ENCODE measurements at regions not wholly inside any gene's neighbourhood (a gene's known extent, or its start where the extent isn't known, plus 50 kb on each side); places are given as distances from the start of the nearest gene placed in this dataset.

DNA sequence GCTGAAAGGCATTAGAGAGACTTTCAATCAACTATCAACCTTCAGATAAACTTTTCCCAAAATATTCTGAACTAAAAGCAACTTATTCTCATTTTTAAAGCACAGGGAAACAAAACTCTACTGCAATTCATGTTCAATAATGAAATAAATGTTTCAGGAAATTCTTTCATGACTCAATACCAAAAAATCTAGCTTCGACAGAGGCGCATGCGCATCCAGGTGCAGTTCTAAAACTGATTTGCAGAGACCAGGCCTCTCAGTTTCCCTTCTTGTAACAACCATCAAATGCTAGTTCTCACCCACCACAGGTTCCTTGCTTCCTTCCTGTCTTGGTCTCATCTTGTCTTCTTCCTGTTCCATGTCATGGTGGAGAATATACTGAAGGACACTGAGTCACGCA, 55.3 kb upstream of the NRBF2 start:
- Histone ChIP-seq H3K27me3 (ENCODE audit: insufficient read depth, low read length) (no peaks in the 10 kb centered on the region), H3K4me3 (ENCODE audit: low read length) (no peak overlapping the region), H3K36me3 (ENCODE audit: insufficient read depth, low read depth, low read length) (no peaks in the 10 kb centered on the region), H3K4me1 (ENCODE audit: insufficient read depth, low read length) (no peaks in the 10 kb centered on the region), H3K9ac (ENCODE audit: low read depth, low read length) (no peak overlapping the region), H3K27ac (ENCODE audit: low read length) (no peak overlapping the region), H3K9me3 (ENCODE audit: insufficient read depth, low read depth, low read length) (no peaks in the 10 kb centered on the region)

DNA sequence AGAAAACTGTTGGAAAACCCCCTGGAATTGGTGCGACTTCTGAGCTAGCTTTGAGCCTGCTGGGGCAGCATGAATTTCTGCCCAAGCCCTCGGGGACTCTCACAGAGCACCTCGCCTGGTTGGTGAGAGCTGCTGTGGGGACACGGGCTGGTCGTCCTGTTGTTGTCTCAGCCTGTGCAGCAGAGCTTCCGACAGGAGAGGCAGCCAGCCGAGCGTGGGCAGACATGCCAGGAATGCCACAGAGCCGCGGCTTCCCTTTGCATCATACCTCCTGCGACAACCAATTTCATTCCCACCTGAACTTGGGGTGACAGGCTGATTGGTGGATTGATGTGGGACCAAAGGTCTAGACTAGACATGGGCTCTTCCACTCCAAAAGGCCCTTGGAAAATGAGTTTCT, 60.2 kb upstream of the NRBF2 start:
- no peak overlapping the region for H3K4me3 ChIP-seq (ENCODE audit: low read length)

GRCh38 chr10:63071145-63071544, 62.0 kb upstream of the NRBF2 start:
- Histone ChIP-seq H3K27me3 (ENCODE audit: insufficient read depth, low read length) (no peaks in the 10 kb centered on the region), H3K27ac (ENCODE audit: low read length) (no peak overlapping the region), H3K9me3 (ENCODE audit: insufficient read depth, low read depth, low read length) (no peaks in the 10 kb centered on the region), H3K9ac (ENCODE audit: low read depth, low read length) (no peak overlapping the region), H3K4me3 (ENCODE audit: low read length) (no peak overlapping the region), H3K36me3 (ENCODE audit: insufficient read depth, low read depth, low read length) (no peaks in the 10 kb centered on the region), H3K4me1 (ENCODE audit: insufficient read depth, low read length) (no peaks in the 10 kb centered on the region)

More for the DNA sequence above, 60.2 kb upstream of the NRBF2 start:
- H3K9me3 ChIP-seq (ENCODE audit: insufficient read depth, low read depth, low read length) = no peaks in the 10 kb centered on the region
- H3K4me1 ChIP-seq (ENCODE audit: insufficient read depth, low read length) = no peaks in the 10 kb centered on the region
- H3K27ac ChIP-seq (ENCODE audit: low read length) = no peak overlapping the region
- no peak overlapping the region for H3K9ac ChIP-seq (ENCODE audit: low read depth, low read length)
- no peaks in the 10 kb centered on the region for H3K36me3 ChIP-seq (ENCODE audit: insufficient read depth, low read depth, low read length)
- H3K27me3 ChIP-seq (ENCODE audit: insufficient read depth, low read length) = no peaks in the 10 kb centered on the region

GRCh38 chr10:63069318-63069717, 63.8 kb upstream of the NRBF2 start:
- no peak overlapping the region for H3K9ac ChIP-seq (ENCODE audit: low read depth, low read length)
- no peak overlapping the region for H3K27ac ChIP-seq (ENCODE audit: low read length)
- peaks cover 3% of the 10 kb centered on the region; the same call in 1 of the 2 replicates for H3K4me1 ChIP-seq (ENCODE audit: insufficient read depth, low read length)
- no peaks in the 10 kb centered on the region for H3K27me3 ChIP-seq (ENCODE audit: insufficient read depth, low read length)
- no peaks in the 10 kb centered on the region for H3K9me3 ChIP-seq (ENCODE audit: insufficient read depth, low read depth, low read length)
- H3K4me3 ChIP-seq (ENCODE audit: low read length) = no peak overlapping the region
- H3K36me3 ChIP-seq (ENCODE audit: insufficient read depth, low read depth, low read length) = no peaks in the 10 kb centered on the region

DNA sequence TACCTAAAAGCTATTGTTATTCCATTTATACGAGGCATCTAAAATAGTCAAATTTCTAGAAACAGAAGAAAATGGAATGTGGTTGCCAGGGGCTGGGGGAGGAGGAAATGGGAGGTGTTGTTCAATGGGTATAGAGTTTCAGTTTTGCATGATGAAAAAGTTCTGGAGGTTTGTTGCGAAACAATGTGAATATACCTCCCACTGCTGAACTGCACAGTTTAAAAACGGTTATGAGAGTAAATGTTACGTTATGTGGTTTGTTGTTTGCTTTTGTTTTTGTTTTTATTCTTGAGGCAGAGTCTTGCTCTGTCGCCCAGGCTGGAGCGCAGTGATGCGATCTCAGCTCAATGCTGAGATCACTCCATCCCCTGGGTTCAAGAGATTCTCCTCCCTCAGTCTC, 64.9 kb upstream of the NRBF2 start:
- Histone ChIP-seq H3K36me3 (ENCODE audit: insufficient read depth, low read depth, low read length) (no peaks in the 10 kb centered on the region), H3K9me3 (ENCODE audit: insufficient read depth, low read depth, low read length) (no peaks in the 10 kb centered on the region), H3K4me1 (ENCODE audit: insufficient read depth, low read length) (peaks cover 3% of the 10 kb centered on the region; the same call in 1 of the 2 replicates), H3K27ac (ENCODE audit: low read length) (no peak overlapping the region), H3K27me3 (ENCODE audit: insufficient read depth, low read length) (no peaks in the 10 kb centered on the region), H3K4me3 (ENCODE audit: low read length) (no peak overlapping the region), H3K9ac (ENCODE audit: low read depth, low read length) (no peak overlapping the region)

GRCh38 chr10:63066606-63067005, 66.5 kb upstream of the NRBF2 start:
- Histone ChIP-seq H3K9me3 (ENCODE audit: insufficient read depth, low read depth, low read length) (no peaks in the 10 kb centered on the region), H3K36me3 (ENCODE audit: insufficient read depth, low read depth, low read length) (no peaks in the 10 kb centered on the region), H3K27ac (ENCODE audit: low read length) (no peak overlapping the region), H3K4me1 (ENCODE audit: insufficient read depth, low read length) (peaks cover 3% of the 10 kb centered on the region; the same call in 1 of the 2 replicates), H3K9ac (ENCODE audit: low read depth, low read length) (no peak overlapping the region), H3K4me3 (ENCODE audit: low read length) (no peak overlapping the region), H3K27me3 (ENCODE audit: insufficient read depth, low read length) (no peaks in the 10 kb centered on the region)

GRCh38 chr10:63064706-63065105, 68.4 kb upstream of the NRBF2 start:
- Histone ChIP-seq H3K4me3 (ENCODE audit: low read length) (no peak overlapping the region), H3K4me1 (ENCODE audit: insufficient read depth, low read length) (peaks cover 3% of the 10 kb centered on the region; the same call in 1 of the 2 replicates), H3K27me3 (ENCODE audit: insufficient read depth, low read length) (no peaks in the 10 kb centered on the region), H3K27ac (ENCODE audit: low read length) (no peak overlapping the region), H3K36me3 (ENCODE audit: insufficient read depth, low read depth, low read length) (no peaks in the 10 kb centered on the region), H3K9ac (ENCODE audit: low read depth, low read length) (no peak overlapping the region), H3K9me3 (ENCODE audit: insufficient read depth, low read depth, low read length) (no peaks in the 10 kb centered on the region)

DNA sequence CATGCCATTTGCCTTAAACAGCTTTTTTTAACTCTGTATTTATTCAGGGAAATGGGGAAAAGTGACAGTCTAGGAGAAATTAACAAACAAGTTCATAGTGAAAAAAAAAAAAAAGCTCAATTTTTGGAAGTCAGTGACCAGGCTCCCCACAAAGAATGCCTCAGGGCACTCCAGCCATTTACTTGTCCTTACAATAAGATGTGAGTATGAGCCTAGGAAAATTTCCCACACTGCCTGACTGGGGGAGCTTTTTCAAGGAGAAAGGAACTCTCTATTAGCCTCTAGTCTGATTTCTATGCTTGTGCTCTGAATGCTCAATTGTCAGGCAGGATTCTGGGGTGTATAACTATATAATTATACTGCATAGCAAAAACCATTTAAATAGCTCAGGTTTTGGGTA, 74.9 kb upstream of the NRBF2 start:
- no peaks in the 10 kb centered on the region for H3K27me3 ChIP-seq (ENCODE audit: insufficient read depth, low read length)
- no peaks in the 10 kb centered on the region for H3K9me3 ChIP-seq (ENCODE audit: insufficient read depth, low read depth, low read length)
- no peak overlapping the region for H3K9ac ChIP-seq (ENCODE audit: low read depth, low read length)
- no peaks in the 10 kb centered on the region for H3K36me3 ChIP-seq (ENCODE audit: insufficient read depth, low read depth, low read length)
- H3K27ac ChIP-seq (ENCODE audit: low read length) = no peak overlapping the region
- H3K4me1 ChIP-seq (ENCODE audit: insufficient read depth, low read length) = peaks cover 9% of the 10 kb centered on the region
- H3K4me3 ChIP-seq (ENCODE audit: low read length) = no peak overlapping the region

DNA sequence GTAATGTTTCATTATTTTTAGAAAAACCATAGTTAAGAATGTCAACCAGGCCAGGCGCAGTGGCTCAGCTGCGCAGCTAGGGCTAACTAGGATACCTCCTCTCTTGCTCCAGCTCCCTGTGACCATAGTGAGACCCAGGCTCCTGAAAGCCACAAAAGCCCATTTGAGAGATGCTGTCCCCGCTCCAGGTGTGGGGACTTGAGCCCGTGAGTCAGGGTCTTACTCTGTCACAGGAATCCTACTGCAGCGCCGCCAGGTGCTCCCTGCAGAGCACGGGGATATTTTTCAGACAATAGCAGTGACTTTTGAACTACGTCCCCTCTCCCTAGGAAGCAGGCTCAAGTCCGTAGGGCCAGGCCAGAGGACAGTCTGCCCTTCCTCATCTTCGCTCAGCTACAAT, 75.6 kb upstream of the NRBF2 start:
- peaks cover 9% of the 10 kb centered on the region for H3K4me1 ChIP-seq (ENCODE audit: insufficient read depth, low read length)
- H3K27me3 ChIP-seq (ENCODE audit: insufficient read depth, low read length) = no peaks in the 10 kb centered on the region
- no peak overlapping the region for H3K9ac ChIP-seq (ENCODE audit: low read depth, low read length)
- H3K36me3 ChIP-seq (ENCODE audit: insufficient read depth, low read depth, low read length) = no peaks in the 10 kb centered on the region
- no peak overlapping the region for H3K27ac ChIP-seq (ENCODE audit: low read length)
- H3K9me3 ChIP-seq (ENCODE audit: insufficient read depth, low read depth, low read length) = no peaks in the 10 kb centered on the region
- H3K4me3 ChIP-seq (ENCODE audit: low read length) = no peak overlapping the region

DNA sequence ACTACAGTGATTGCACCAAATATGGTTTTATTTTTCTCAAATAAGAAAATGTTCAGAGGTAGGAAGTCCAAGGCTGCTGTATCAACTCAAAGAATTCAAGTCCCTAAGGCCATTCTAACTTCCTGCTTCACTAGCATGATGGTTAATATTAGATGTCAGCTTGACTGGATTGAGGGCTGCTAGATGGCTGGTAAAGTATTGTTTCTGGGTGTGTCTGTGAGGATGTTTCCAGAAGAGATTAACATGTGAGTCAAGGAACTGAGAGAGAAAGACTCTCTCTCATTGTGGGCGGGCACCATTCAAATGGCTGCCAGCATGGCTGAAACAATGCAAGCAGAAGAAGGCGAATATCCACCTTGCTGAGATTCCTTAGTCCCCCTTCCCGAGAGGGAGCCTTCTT, 77.4 kb upstream of the NRBF2 start:
- Histone ChIP-seq H3K36me3 (ENCODE audit: insufficient read depth, low read depth, low read length) (no peaks in the 10 kb centered on the region), H3K4me3 (ENCODE audit: low read length) (no peak overlapping the region), H3K9me3 (ENCODE audit: insufficient read depth, low read depth, low read length) (no peaks in the 10 kb centered on the region), H3K27me3 (ENCODE audit: insufficient read depth, low read length) (no peaks in the 10 kb centered on the region), H3K9ac (ENCODE audit: low read depth, low read length) (no peak overlapping the region), H3K4me1 (ENCODE audit: insufficient read depth, low read length) (peaks cover 9% of the 10 kb centered on the region), H3K27ac (ENCODE audit: low read length) (no peak overlapping the region)

DNA sequence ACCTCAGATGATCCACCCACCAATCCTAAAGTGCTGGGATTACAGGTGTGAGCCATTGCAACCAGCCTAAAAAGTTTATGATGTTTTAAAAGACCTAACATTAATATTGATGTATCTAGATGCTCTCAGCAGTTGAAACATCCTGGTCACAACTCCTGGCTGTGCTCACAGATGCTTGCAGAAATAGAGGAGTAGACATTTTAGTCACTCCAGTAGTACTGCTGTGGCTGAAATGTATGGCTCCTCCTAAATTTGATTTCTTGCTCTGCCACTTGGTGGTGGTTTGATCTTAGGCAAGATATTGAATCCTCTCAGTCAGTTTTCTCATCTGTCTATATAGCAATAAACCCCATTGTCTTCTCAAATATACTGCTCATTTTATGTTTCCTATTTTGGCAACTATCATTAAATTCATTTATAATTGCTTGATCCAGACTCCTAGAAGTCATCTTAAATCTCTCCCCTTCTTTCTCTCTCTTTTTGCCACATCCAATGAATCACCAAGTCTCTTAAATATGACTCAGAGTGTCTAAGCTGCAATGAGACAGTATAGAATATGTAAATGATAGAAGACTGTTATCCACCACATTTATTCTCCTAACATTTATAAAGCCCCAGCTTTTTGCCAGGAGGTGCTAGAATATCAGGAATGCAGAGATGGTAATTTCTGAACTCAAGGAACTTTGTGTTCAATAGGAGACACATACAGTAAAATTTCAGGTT, 78.1 kb upstream of the NRBF2 start:
- no peak overlapping the region for H3K4me3 ChIP-seq (ENCODE audit: low read length)
- no peak overlapping the region for H3K27ac ChIP-seq (ENCODE audit: low read length)
- H3K4me1 ChIP-seq (ENCODE audit: insufficient read depth, low read length) = peaks cover 9% of the 10 kb centered on the region
- no peaks in the 10 kb centered on the region for H3K9me3 ChIP-seq (ENCODE audit: insufficient read depth, low read depth, low read length)
- H3K36me3 ChIP-seq (ENCODE audit: insufficient read depth, low read depth, low read length) = no peaks in the 10 kb centered on the region
- no peak overlapping the region for H3K9ac ChIP-seq (ENCODE audit: low read depth, low read length)
- no peaks in the 10 kb centered on the region for H3K27me3 ChIP-seq (ENCODE audit: insufficient read depth, low read length)

DNA sequence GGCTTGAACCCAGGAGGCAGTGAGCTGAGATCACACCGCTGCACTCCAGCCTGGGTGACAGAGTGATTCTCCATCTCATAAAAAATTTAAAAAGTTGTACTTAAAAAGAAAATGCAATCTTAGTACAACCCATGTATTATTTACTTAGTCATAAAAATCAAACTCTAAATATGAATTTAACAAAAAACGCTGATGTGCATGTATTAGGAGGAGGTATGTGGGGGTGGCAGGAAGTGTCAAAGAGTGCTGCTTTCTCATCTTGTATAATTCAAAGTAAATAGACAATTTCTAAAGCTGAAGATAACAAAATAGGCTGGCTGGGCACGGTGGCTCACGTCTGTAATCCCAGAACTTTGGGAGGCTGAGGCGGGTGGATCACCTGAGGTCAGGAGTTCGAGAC, 81.0 kb upstream of the NRBF2 start:
- H3K36me3 ChIP-seq (ENCODE audit: insufficient read depth, low read depth, low read length) = no peaks in the 10 kb centered on the region
- H3K27me3 ChIP-seq (ENCODE audit: insufficient read depth, low read length) = no peaks in the 10 kb centered on the region
- no peaks in the 10 kb centered on the region for H3K4me1 ChIP-seq (ENCODE audit: insufficient read depth, low read length)
- no peaks in the 10 kb centered on the region for H3K9me3 ChIP-seq (ENCODE audit: insufficient read depth, low read depth, low read length)
- H3K9ac ChIP-seq (ENCODE audit: low read depth, low read length) = no peak overlapping the region
- H3K27ac ChIP-seq (ENCODE audit: low read length) = no peak overlapping the region
- H3K4me3 ChIP-seq (ENCODE audit: low read length) = no peak overlapping the region

All from iPS-20b (cell line).